ENCODE measurements at regions not wholly inside any gene's neighbourhood (a gene's known extent, or its start where the extent isn't known, plus 50 kb on each side); places are given as distances from the start of the nearest gene placed in this dataset.

GRCh38 chr10:42932735-42933447 is 144.0 kb upstream of the RET start:
- DNase-seq (ENCODE audit: low read depth in 2 of 2): peak; percentile 33 to 43

- DNase-seq (ENCODE audit: low read depth in 2 of 2): peak; percentile 5 to 21
Observed at GRCh38 chr10:42933448-42934340, 143.2 kb upstream of the RET start.

DNA sequence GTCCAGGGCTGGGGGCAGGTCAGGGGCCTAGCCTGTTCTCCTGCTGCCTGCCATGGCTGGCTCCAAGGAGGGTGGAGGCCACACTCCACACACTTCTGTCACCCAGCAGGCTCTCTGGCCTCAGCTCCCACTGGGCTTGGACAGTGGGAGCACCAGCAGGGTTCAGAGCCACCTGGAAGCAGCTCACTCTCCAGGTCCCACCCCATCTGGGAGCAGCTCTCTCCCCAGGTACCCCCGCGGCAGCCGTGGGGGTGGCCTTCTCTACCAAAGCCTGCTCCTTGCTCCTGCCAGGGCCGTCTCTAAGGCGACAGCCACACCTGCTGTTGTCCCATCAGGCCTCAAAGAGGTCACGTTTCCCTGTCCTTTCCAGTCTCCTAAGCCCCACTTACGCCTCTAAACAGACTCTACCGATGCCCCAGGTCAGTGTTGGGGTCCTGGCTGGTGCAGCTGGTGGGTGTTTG is 142.5 kb upstream of the RET start:
- DNase-seq (ENCODE audit: low read depth in 2 of 2): no peak

- no peak for DNase-seq (ENCODE audit: low read depth in 2 of 2)
Observed at GRCh38 chr10:42934842-42935241, 142.0 kb upstream of the RET start.

DNA sequence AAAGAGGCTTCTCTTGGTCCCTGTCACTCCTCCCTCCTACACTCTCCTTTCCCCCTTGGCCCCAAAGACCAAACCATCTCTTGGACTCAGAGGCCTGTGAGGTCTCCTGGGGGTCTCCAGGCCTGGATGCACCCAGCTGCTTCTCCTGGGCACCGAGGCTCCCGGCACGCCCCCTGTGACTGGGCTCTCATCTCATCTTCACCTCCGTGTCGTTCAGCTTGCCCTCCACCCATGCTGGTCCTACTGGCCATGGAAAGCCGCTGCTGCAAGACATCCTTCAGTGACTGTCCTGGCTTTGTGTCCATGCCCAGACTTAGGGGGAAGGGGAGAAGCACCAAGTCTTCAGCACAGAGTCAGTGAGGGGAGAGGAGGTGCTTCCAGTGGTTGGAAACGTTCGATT is 141.4 kb upstream of the RET start:
- no peak for DNase-seq (ENCODE audit: low read depth in 2 of 2)

GRCh38 chr10:42936580-42936979 is 140.3 kb upstream of the RET start:
- DNase-seq (ENCODE audit: low read depth in 2 of 2): no peak

DNA sequence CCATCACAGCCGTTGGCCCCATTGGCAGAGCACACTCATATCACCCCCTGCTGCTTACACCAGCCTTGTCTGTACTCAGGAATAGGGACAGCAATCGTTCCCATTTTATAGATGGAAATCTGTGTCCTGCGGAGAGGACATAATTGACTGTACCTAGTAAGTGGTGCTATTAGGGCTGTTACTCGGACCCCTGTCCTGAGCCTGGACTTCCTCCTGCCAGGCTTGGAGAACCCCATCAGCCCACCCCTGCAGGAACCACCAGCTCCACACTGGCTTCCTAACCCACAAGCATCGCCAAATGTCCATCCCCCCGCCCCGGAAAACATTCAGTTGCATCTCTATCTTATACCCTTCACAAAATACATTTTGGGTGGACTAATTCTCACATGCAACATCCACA is 139.8 kb upstream of the RET start:
- DNase-seq (ENCODE audit: low read depth in 2 of 2): no peak

DNA sequence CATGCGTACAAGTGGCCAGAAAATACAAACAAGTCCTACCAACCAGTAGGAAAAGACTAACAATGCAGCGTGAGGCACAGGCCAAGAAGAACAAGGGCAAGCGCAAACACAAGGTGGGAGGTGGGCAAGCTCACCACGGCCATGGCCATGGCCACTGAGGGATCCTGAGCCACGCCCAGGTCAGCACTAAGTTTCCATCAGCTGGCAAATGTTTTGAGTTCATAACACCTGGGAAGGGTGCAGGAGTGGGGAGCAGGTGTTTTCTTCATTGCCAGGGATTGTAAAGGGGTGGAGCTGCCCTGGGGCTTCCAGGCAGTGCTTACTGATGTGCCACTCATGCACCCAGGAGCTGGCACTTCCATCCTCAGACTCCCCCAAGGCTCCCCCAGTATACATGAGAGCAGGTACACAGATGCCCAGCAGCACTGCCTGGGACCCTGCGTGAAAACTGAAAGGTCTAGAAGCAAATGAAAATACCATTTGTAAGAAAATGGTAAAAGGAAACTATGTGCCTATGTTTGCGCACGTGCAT is 139.2 kb upstream of the RET start:
- no peak for DNase-seq (ENCODE audit: low read depth in 2 of 2)

DNA sequence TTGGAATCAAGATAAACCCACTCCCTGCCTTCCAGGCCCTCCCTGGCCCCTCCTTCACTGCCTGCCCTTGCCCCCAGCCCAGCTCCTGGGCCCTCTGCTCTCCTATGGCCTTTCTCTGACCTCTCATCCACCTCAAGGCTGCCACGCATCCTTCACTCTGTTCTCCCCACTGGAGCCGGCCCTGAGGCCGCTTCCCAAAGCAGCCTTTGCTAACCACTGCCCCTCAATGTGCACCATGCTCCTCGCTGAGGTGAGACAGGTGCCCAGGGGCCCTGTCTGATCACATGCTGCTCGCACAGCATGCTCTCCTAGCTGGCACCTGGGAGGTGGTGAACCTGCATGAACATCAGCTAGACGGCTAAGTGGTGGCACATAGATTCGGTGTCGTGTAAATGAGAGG is 138.5 kb upstream of the RET start:
- DNase-seq (ENCODE audit: low read depth in 2 of 2): no peak

- no peak for DNase-seq (ENCODE audit: low read depth in 2 of 2)
Observed at GRCh38 chr10:42939237-42939636, 137.6 kb upstream of the RET start.

GRCh38 chr10:42939685-42940366 is 137.0 kb upstream of the RET start:
- no peak for DNase-seq (ENCODE audit: low read depth in 2 of 2)

DNA sequence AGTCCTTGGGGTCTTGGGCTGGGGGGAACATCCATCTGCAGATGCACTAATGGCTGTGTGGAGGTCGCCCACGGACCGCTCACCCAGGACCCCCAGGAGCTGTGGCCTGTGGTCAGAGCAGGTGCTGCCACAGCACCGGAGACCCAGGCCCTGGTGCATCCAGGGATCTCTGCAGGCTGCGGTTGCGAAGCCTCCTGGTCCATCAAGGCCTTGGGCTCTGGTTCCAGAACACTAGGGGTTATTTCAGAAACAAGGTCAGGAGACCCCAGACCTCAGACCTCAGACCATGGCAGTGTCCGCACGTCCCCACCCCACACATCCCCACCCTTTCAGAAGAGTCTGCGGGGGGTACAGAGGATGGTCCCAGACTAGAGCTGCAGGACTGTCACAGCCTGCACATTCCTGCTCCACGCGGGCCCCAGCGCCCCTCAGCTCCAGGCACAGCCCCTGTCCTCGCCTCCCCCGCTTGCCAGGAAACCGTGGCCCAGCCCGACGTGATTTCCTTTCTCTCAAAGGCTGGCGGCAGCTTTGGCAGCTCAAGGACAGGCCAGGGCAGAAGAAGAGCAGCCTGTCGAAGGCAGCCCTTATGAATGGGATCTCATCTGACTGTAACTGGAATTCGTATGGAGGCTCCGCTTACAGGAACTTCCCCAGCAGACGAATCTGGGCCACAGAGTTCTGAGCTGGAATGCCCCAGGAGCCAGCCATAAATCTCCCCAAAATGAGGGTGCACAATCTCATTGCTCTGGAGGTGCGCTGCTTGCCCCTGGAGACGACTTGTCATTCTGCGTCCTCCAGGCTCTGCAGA is 136.2 kb upstream of the RET start:
- DNase-seq (ENCODE audit: low read depth in 2 of 2): no peak

GRCh38 chr10:42941295-42941644 is 135.6 kb upstream of the RET start:
- no peak for DNase-seq (ENCODE audit: low read depth in 2 of 2)

DNA sequence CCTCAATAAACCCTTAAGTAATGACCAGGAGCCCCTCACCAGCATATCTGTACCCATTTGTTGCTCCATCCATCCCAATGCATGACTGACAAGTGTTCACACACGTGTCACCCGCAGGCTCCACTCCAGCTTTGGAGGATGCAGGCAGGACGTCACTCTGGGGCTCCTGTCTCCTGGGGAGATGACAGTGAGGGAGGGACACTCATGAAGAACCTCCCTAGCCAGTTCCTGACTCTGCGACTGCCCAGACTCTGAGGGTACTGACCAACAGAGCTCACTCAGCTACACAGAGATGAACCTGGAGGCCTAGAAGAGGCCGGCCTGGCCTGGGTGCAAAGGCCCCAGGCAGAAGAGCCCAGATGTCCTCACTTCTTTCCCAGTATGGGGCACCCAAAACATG is 135.1 kb upstream of the RET start:
- DNase-seq (ENCODE audit: low read depth in 2 of 2): no peak

GRCh38 chr10:42942279-42942950 is 134.5 kb upstream of the RET start:
- DNase-seq (ENCODE audit: low read depth in 2 of 2): no peak

DNA sequence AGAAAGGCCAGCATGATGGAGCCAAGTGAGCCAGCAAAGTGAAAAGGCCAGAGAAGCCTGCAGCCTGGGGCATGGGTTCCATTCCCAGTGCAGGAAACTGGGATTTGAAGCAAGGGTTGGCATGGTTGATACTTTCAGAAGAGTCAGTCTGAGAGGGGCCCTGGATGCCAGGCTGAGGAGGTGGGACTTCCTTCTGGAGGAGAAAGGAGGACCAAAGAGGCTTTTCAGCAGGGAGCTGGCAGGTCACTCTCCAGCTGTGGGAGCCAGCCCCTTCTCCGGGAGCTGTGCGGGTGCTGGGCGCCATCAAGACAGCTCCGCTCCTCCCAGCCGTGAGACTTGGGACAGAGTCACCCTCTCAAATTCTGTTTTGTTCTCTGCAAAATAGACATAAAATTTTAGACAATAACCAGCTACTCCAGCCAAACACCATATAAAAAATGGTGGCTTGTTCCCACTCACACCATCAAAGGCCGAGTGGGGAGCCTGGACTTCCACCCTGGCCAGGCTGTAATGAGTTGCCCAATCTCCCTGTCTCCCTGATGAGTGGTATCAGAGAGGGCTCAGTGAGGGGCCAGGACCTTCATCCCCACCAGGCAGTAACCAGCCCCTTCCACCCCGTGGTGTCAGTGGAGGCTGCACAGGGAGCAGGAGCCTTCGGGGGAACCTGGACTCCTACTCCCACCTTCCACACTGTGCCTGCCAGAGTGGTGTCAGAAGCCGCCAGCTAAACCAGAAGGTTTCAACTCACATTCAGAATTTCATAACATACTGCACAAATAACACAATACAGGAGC is 133.6 kb upstream of the RET start:
- no peak for DNase-seq (ENCODE audit: low read depth in 2 of 2)

DNA sequence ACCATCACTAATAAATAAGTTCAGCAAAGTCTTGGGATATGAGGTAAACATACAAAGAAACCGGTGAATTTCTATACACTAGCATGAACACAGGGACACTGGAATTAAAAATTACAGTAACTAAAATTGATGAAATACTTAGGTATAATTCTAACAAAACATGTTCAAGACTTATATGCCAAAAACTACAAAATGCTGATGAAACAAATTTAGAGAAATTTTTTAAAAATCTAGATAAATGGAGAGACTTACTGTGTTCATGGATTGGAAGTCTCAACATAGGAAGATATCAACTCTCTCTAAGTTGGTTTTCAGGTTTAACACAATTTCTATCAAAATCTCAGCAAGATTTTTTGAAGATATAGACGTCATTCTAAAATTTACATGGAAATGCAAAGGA is 128.8 kb upstream of the RET start:
- DNase-seq (ENCODE audit: low read depth in 2 of 2): no peak

GRCh38 chr10:42949287-42949686 is 127.6 kb upstream of the RET start:
- no peak for DNase-seq (ENCODE audit: low read depth in 2 of 2)

DNA sequence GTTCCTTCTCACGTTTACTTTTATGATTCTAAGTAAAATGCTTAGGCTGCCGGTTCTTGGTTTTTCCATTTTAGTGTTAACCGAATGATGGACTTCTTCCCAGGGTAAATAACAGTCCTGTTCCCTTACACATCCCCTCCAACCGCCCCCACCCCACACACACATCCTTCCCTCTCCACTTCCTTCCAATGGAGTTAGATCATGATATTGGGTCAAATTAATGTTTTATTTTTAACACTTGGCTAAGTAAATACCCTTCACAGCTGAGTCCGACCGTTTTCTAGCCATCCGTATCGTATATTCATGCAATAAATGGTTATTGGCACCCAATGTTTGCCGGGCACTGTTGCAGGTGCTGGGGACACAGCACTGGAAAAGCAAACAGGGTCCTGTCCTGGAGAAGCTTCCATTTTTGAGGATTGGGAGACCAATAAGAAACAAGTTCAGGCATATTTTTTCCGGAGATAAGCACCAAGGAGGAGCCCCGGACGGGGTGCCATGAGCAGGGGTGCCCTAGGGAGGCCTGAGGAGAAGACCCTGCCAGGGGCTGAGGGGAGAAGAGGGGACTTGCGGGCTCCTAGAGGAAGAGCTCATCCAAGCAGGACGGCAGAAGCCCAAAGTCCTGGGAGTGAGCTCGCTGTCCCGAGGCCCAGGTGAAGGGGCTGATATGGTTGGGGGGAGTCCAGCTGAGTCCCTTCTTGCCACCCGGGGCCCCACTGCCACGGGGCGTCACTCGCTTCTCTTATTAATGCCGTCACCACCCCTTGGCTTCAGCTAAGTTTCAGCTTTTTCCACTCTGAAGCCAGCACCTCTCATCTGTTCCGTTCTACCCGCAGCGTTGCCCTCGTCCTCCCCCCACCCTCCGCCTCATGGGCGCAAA is 126.0 kb upstream of the RET start:
- DNase-seq (ENCODE audit: low read depth in 2 of 2): no peak

Data from stimulated activated CD8-positive, alpha-beta memory T cell treated with anti-CD3 and anti-CD28 coated beads, Interleukin-7, amount 100 ng/mL, for 4 hours (primary cell).